NCI-H1436 (cell line): ENCODE measurements at regions not wholly inside any gene's neighbourhood (a gene's known extent, or its start where the extent isn't known, plus 50 kb on each side); places are given as distances from the start of the nearest gene placed in this dataset.
"Not testable (repeated sequence)": the region's sequence is repeated elsewhere in the genome, so short reads cannot be mapped to it uniquely, and the experiment has no call there.

Source experiments
- DNase-seq: peaks from one replicate; lab custom pipeline; 2025; lab: John Stamatoyannopoulos, UW

DNA sequence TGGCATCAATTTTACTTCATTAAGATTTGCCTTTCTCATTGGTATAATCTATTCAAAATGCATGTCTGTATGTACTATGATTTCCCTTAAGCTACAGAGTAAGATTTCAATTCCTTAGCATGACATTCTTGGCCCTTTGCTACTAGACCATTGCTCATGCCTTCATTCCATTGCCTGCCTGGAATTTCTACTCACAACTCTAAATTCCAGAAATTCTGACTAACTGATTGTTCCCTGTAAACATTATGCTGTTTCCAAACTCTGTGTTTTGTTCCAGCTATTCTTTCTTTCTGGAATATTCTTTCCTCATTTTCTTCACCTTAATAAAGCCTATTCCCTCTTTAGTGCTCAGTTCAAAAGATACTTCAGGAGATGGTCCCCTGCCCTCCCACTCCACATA is 568.8 kb upstream of the SEMA6A start:
- DNase-seq: no peak

DNA sequence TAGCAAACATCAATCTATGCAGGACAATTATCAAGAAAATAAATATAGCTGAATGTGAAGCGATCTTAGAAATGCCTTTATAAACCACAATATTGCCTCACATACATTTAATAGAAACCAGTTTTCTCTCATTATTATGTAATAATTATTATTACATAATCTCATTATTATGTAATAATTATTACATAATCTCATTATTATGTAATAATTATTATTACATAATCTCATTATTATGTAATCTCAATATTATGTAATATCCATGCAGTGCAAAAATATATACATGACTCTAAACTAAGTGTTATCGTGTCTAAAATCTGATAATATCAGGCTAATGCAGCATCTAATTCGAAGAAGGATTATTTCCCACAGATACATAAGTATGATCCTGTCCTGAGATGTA is 563.9 kb upstream of the SEMA6A start:
- DNase-seq: no peak

DNA sequence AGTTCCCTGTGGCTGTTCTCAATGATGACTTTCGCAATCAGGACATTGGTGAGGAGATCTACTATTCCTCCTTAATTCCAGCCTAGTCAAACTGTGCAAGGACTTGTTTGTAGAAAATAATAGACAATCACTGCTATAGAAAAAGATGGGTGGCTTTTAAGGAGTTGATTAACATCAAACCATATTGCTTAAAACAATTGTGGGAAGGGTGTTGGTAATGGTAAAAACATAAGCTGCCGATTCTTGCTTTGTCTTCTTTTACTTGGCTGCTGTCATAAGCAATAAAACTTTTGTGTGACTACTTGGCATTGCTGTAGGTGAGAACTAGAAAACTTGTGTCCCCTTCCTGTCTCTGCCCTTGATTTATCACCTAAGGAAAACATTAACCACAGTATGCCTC is 561.2 kb upstream of the SEMA6A start:
- DNase-seq: no peak

DNA sequence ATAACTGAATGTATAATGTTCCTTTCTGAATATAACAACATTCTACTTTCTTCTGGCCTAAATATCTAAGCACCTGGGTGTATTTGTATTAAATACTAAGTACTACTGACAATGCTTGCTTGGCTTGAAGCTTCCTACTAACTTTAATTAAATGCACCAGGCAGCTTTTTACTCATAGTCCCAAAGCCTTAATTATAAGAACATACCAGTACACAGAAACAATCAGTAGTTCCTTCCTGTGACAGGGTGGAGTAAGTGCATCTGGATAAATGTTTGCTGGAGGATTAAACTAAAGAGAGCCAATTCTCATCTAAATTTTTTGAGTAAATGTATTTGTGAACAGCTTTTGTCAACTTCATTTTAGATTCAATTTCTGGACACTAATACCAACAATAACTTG is 558.6 kb upstream of the SEMA6A start:
- no peak for DNase-seq

DNA sequence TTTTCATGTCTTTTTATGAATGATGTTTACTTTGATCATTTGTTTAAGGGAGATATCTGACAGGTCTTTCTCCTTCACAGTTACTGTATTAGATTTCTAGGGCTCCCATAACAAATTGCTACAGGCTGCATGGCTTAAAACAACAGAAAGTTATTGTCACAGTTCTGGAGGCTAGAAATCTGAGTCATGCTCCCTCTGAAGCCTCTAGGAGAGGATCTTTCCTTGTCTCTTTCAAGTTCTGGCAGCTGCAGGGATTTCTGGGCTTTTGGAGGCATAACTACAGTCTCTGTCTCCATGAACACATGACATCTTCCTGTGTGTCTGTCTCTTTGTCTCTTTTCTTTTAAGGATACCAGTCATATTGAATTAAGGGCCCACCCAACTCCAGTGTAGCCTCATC is 557.3 kb upstream of the SEMA6A start:
- DNase-seq: no peak

DNA sequence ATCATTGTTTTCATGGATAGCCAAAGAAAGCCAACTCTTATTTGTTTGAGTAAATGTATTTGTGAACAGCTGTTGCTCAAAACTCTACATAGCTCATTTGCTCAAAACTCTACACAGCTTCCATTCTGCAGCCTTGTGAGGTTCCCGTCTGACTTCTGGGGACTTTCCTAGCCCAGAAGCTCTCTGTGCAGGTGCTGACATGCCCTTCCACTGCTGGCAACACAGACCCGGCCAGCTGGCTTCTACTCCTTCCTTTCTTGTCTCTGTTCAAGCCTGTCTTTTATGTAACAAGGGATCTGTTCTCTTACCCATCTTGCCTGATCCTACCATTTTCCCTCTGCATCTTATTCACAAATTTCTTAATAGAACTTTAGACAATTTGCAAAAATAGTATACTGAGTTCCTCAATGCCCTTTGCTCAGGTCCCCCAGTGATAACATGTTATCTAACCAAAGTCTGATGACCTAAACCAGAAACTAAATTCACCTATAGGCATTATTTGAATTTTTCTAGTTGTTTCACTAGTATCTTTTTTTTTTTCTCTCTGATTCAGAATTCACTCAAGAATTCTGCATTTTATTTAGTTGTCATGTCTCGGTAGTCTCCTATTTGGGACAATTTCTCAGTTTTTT is 556.5 kb upstream of the SEMA6A start:
- DNase-seq: no peak

DNA sequence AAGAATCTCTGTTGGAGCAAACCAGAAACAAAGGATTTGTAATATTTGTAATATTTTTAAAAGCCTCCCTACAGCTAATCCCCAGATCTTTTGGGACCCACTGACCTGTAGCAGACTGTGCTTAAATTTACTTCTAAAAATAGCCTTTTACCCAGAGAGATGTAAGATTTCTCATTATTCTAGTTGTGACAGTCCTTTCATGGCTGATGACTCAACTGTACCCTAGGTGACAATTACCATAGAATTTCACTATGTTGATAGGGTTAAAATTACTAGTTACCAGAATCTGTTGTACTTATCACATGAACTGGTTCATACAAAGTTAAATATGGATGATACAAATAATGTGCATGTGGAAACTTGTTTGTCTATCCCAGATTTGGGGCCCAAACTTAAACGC is 543.9 kb upstream of the SEMA6A start:
- DNase-seq: no peak

DNA sequence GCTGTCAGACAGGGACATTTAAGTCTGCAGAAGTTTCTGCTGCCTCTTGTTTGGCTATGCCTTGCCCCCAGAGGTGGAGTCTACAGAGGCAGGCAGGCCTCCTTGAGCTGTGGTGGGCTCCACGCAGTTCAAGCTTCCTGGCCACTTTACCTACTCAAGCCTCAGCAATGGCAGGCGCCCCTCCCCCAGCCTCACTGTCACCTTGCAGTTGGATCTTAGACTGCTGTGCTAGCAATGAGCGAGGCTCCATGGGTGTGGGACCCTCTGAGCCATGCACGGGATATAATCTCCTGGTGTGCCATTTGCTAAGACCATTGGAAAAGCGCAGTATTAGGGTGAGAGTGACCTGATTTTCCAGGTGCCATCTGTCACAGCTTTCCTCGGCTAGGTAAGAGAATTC is 542.7 kb upstream of the SEMA6A start:
- not testable (repeated sequence) for DNase-seq

DNA sequence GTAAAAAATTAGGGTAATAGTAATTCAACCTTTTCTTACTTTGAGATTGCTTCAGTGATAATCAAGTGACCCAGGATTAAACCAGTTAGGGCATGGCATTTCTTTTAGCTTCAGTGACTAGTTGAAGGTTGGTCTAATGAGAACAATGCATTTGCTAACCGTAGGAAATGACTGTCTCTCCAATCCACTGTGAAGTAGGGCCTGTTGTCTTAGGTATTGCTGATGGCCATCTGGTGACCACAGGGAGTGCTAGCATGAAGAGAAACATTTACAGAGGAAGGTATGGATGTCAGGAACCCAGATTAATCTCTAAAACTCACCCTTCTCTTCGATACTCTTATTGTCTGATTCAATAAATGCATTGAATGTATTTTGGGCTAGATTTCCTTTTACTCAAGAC is 535.9 kb upstream of the SEMA6A start:
- DNase-seq: no peak

DNA sequence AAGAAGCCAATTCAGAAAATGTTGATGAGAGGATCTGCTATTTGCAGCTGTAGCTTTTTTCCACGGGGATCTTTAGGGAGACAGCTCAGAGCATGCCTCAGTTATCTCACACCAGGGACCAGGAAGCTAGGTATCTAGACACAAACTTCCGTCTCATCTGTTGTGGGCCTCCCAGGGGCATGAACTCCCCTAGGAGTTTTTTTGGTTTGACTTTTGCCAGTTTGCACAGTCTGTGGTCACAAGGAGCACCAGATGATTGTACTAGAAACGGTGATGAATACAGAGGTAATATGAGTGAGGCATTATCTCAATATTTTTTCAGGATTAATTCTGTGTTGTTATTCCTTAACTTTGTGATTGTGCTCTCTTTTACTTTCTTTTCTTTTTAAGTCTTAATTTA is 533.2 kb upstream of the SEMA6A start:
- no peak for DNase-seq

DNA sequence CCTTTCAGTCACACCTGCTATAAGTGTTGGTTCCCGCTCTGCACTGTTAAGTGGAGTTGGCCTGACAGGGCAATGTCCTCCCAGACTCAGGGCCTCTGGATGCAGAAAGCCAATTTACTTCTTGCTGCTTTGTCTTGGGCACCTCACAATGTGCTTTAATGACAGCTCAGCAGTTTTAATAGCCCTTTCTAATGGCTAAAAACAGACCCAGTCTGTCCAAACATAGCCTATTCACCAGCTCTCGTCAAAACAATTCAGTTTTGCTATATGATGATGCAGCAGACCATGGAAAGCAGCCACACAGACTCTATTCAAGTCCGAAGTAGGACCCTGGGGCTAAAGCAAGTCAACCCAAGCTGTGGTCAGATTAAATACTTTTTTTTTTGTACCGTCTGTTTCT is 529.1 kb upstream of the SEMA6A start:
- DNase-seq: no peak

DNA sequence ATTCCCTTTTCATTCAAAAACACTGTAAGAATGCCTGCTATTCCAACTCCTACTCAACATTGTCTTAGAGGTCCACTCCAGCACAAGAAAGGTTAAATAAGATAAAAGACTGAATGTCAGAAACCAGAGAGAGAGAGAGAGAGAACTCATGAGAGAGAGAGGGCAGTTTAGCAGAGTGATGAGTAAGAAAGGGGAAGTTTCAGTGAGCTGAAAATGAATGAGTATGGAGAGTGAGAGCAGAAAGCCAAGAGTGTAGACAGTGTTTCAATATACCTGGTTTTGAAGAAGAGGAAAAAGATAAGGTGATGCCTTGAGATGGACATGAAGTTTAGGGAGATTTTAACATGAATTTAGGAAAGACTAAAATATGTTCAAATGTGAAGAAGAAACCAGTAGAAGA is 528.0 kb upstream of the SEMA6A start:
- DNase-seq: no peak

DNA sequence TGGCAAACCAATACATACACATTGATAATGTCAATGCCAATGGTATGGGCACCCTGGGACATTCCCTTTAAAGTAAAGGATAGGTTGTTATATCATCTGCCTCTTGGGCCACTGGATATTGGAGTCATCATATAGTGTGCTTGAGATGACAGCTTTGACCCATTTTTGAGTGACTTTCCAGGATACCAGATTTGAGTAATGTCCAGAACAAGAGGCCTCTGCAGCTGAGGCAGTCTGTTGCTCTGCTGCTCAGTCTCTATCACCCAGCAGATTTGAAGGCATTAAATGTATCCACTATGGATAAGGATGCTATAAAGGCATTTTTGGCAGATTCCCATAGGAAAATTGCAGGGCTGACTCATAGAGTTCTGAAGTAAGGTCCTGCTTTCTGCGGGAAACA is 525.6 kb upstream of the SEMA6A start:
- DNase-seq: no peak

DNA sequence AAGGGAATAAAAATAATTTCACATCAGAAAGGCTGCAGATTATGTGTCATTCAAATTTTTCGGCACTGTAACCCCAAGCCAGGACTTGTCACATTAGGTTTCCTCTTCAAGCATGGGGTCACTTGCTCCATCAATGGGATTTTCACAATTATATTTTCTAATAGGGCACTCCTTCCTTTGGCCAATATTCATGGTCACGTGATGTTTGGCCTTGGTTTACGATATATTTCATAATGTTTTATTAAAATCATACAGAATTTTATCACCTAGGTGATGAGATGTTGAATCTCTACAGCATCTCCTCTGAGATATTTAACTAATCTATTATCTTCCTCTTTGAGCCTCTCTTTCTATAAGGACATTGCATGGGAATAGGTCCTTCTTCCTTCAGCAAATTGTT is 523.5 kb upstream of the SEMA6A start:
- DNase-seq: no peak

DNA sequence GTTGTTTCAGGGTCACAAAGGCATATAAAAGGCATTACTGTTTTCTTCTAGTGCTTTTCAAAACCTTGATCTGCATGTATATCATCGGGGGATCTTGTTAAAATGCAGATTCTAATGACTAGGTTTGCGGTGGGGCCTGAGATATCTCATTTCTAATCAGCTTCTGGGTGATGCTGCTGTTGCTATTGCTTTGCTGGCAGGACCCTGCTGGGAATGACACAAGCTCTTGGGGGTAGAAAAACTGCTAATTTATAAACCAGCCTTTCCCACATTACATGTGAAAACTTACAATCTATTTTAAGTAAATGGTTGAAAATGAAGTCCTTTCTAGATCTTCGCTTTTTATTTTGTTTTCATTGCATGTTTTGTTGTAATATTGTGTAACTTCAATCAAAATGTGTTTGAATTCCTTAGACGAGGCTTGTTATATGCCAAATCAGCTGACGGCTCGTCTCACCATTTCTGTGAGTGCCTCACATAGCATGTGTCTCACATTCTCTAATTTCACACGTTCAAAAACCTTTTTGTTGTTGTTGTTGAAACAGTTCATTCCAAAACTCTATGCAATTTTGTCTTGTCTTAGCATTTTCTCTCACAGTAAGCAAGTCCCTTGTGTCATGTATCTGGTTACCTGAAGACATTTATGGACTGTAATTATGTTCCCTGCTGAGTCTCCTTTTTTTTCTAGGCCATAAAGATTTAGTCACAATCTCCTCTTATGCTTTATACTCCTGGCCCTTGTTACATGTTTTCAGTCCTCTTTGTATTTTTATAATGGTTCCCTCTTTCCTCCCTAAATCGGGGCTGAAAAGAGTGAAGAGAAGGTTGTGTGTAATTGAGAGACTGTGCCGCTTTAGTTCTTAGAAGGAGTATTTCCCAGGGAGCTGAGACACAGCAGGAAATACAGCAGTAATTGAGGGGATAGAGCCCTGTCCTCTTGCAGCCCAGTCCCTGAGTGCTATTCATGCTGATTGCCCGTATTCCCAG is 521.0 kb upstream of the SEMA6A start:
- no peak for DNase-seq

DNA sequence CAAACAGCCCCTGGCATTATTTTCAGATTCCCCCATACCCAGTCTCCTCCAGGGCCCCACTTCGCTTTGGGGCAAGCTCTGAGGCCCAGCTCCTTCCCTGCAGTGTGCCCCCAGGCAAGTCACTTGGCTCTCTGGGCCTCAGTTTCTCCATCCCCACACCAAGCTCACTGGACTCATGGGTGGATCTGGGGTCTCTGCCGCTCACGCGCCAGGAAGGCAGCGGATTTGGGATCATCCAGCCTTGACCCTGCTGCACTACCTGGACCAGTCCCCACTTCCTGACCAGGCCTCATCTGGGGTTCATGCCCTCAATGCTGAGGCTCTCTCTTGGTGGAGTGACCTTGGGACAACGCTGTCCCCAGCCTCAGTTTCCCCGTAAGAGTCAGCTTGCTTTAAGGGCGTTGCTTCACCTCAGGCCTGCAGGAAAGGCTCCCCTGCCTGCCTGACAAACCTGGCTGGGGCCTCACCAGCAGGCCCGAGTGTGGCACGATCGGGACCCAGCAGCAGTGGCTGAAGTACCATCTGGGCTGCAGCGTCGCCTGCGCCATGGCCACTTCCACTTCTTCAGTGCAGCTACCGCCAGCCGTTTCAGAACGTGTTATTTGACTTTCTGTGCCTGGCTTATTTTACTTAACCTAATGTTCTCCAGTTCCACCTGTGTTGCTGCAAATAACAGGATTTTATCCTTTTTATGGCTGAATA is 519.6 kb upstream of the SEMA6A start:
- DNase-seq: no peak

DNA sequence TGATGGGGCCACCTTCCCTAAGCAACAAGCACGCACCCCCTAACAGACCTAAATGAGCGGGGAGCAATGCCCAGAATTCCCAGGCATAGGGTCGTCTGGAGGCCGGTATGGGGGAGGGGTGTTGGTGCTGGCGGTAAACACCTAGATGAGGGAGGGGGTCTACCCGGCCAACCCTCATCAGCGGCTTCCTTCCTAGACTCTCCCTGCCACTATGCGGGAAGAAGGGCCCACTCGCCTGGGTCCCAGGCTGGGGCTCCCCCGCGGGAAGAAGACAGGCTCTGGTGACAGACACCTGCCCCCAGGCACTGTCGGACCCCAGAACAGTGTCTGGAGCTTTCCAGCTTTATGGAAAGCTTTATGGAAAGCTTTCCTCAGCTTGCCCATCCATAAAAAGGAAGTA is 519.0 kb upstream of the SEMA6A start:
- no peak for DNase-seq

DNA sequence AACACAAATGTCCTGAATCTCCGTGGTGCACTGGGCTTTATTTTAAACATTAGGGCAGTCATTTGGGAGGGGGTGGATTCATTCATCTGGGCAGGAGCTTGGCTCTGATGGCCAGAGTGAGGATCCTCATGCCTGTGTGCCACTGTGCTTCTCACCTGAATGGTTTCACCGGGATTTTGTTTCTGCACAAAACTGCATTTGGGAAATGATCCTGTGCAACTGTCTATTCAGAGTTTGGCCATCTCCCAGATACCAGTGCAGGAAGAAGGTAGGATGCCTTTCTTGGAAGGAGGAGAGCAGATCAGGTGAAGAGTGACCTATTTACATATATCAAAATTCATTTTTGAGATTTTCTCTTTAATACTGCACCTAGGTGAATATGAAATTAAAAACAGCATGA is 514.4 kb upstream of the SEMA6A start:
- DNase-seq: no peak

DNA sequence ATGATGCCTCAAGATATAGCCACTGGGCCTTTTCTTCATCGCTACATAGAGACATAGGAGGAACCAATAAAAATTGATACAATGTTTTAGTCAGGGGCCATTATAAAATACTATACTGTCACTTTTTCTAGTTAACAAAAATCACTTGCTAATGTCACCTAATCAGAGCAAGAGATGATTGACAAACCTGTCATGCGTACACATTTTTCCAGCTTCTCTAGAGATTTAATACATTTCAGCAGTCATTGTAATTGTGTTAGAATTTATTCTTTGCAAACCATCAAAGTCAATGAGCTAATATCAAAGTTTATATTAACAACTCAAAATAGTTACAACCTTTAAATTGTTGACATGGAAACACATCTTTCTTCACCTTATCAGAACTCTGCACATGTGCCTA is 513.6 kb upstream of the SEMA6A start:
- DNase-seq: no peak

DNA sequence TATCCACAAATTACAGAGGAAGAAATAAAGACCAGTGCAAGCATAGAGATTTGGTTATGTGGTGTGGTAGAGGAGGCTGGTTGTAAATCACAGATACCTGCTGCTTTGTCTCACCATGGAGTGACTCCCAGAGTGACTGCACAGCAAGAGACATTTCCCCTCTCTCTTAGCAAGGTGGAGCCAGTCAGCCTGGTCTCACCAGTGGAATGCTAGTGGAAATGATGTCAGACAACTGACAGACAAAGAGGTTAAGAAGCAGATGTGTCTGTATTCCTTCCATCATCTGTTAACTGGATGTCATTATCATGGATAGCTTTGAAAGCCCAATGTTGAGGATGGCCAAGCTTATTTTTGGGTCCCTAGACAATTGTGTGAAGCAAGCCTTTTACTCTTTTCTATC is 509.4 kb upstream of the SEMA6A start:
- DNase-seq: no peak

DNA sequence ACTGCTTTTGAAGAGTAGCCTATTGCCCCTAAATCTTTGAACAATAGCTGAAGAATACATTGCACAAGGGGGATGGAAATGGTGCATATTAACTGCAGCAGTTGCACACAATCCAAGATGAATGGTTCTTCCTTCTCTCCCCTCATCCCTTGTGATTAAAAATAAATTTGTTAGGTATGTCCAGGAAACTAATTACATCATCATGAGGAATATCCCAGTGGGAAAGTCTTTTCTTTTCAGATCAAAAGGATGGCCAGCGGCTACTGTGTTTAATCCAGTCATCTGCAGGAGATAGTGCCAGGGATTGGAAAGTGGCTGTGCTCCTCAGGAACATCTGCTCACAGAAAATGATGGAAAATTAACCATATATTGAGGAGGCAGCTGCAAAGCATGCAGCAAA is 508.4 kb upstream of the SEMA6A start:
- no peak for DNase-seq

DNA sequence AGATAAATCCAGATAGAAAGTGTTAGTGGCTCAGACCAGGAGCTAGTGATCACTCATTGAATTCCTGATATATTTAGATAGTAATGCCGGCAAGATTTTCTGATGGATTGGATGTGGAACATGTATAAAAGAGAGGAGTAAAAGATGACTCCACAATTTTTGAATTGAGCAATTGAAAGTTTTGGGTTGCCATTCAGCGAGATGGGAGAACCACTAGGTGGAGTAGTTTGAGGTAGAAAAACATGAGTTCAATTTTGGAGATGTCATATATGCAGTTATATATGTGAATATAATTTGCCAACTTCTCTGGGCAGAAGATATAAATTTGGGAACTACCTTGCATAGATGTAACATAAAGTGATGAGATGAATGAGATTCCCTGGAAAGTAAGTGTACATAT is 502.5 kb upstream of the SEMA6A start:
- no peak for DNase-seq

DNA sequence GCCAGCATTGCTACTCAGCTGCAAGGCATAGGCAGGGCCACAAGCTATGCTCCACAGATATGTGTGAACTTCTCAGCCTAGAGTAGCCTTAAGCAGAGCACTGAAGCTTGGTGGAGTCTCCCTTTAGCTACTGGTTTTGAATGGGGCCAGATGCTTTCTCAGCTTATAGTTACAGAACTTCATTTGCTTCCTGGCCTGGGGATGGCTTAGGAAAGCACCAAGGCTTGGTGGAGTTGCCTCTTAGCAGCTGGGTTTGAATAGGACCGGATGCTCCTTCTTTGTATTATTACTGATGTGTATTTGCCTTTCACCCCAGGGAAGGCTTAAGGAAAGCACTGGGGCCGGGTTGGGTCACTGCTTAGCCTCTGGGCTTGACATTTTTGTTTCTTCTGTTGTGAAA is 497.8 kb upstream of the SEMA6A start:
- no peak for DNase-seq
